Right cardiac atrium (tissue), 5 donors: ENCODE measurements at regions not wholly inside any gene's neighbourhood (a gene's known extent, or its start where the extent isn't known, plus 50 kb on each side); places are given as distances from the start of the nearest gene placed in this dataset.
"Not testable (repeated sequence)": the region's sequence is repeated elsewhere in the genome, so short reads cannot be mapped to it uniquely, and the experiment has no call there.

ENCODE experiments used
- ATAC-seq, 2 donors: fragments of 200-7000 bp; cut with Tn5 transposase; one replicate each; pipeline versions ENCODE4 v1.8.0 to v1.9.1; 2020; ENCODE audit warnings: moderate library complexity in 2 of 2, mild to moderate bottlenecking in 1 of 2
- DNase-seq, 3 donors: peaks; one replicate each; pipeline ENCODE4 v3.0.0-alpha.2; 2020
- H3K27ac ChIP-seq: one replicate; pipeline ENCODE4 v1.5.1; 2013; ENCODE audit warnings: mild to moderate bottlenecking, low read length, control low read depth, moderate library complexity
- H3K27me3 ChIP-seq: one replicate; pipeline ENCODE4 v1.6.1; 2013; ENCODE audit not compliant: control insufficient read depth, insufficient read depth
- H3K4me1 ChIP-seq: one replicate; pipeline ENCODE4 v1.6.1; 2013; ENCODE audit warnings: low read length; ENCODE audit not compliant: control insufficient read depth, insufficient read depth
- H3K4me3 ChIP-seq: one replicate; pipeline ENCODE4 v1.5.1; 2013; ENCODE audit warnings: low read length, control low read depth
- H3K9me3 ChIP-seq: one replicate; pipeline ENCODE4 v1.6.1; 2013; ENCODE audit warnings: low read length; ENCODE audit not compliant: control insufficient read depth
- WGBS: extraction: QIAGEN DNeasy Blood & Tissue Kit; methylation state at CpG from one replicate; pipeline ENCODE4 v1.1.7; 2013; 5-methylcytosine and 5-hydroxymethylcytosine counted together
- intact Hi-C, 4 donors: fragments of 100-400 bp; cut with DNase I; formaldehyde crosslinking; loops; one replicate each; pipeline versions ENCODE4 v1.11.0 to v1.14.0; 2022 to 2023
- donor health status: healthy with polysubstance abuse.
- donor health status: DM: no; HTN: yes; CAD: no.
- donor health status: DM: no; HTN: no; CAD: no.
- donor health status: DM: no; HTN: yes; CAD: no; lungs with severe emphysema.
- donor health status: DM: yes; HTN: yes; CAD: no.

- 57% methylated on average over 4 of the region's 4 CpGs for WGBS
- H3K27me3 ChIP-seq, H3K9me3 ChIP-seq, intact Hi-C loops, ATAC-seq, H3K4me1 ChIP-seq, H3K27ac ChIP-seq, DNase-seq, H3K4me3 ChIP-seq: not testable (repeated sequence)
Observed at GRCh38 chr9:42802716-42803115, 619.3 kb downstream of the SPATA31A6 start.

GRCh38 chr9:42806674-42807073, 623.2 kb downstream of the SPATA31A6 start:
- H3K27ac ChIP-seq, H3K4me3 ChIP-seq, H3K27me3 ChIP-seq, H3K4me1 ChIP-seq, intact Hi-C loops, H3K9me3 ChIP-seq, DNase-seq: not testable (repeated sequence)
- 31% methylated on average over 21 of the region's 25 CpGs for WGBS
- ATAC-seq = peak; percentile 54 to 98

GRCh38 chr9:42821468-42821867, 638.0 kb downstream of the SPATA31A6 start:
- H3K4me1 ChIP-seq, H3K4me3 ChIP-seq, intact Hi-C loops, H3K27me3 ChIP-seq, H3K9me3 ChIP-seq, DNase-seq, H3K27ac ChIP-seq: not testable (repeated sequence)
- 78% methylated on average over 1 of the region's 1 CpG for WGBS
- ATAC-seq = peak in 1 of 2 donors; percentile 61

DNA sequence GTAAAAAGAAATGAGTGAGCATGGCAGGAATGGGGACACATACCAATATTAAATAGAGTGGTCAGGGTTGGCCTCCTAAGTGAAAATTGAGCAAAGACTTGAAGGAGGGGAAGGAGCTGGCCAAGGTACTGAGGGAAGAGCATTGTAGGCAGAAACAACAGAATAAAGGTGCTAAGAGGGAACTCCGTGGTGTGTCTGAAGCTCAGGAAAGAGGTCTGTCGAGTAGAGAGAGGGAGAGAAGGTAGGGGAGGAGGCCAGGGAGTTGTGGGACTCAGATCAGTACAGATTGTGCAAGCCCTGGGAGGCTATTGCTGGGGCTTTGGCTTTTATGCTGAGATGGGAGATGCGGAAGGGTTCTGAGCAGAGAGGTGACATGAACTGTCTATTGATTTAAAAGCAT, 664.7 kb downstream of the SPATA31A6 start:
- ATAC-seq, DNase-seq: not testable (repeated sequence)
- no CpG with 5 or more reads among the region's 3 CpGs for WGBS

GRCh38 chr9:42850896-42851693, 667.6 kb downstream of the SPATA31A6 start:
- H3K4me3 ChIP-seq, H3K9me3 ChIP-seq, H3K27ac ChIP-seq, ATAC-seq, H3K4me1 ChIP-seq, H3K27me3 ChIP-seq, intact Hi-C loops: not testable (repeated sequence)
- 41% methylated on average over 43 of the region's 48 CpGs for WGBS
- DNase-seq = peak in 2 of 3 donors; percentile 6 to 37

More for the DNA sequence above, 664.7 kb downstream of the SPATA31A6 start:
- H3K4me1 ChIP-seq, H3K9me3 ChIP-seq, H3K27ac ChIP-seq, intact Hi-C loops, H3K27me3 ChIP-seq, H3K4me3 ChIP-seq: not testable (repeated sequence)

GRCh38 chr9:42851701-42852100, 668.2 kb downstream of the SPATA31A6 start:
- 9% methylated on average over 18 of the region's 23 CpGs for WGBS

DNA sequence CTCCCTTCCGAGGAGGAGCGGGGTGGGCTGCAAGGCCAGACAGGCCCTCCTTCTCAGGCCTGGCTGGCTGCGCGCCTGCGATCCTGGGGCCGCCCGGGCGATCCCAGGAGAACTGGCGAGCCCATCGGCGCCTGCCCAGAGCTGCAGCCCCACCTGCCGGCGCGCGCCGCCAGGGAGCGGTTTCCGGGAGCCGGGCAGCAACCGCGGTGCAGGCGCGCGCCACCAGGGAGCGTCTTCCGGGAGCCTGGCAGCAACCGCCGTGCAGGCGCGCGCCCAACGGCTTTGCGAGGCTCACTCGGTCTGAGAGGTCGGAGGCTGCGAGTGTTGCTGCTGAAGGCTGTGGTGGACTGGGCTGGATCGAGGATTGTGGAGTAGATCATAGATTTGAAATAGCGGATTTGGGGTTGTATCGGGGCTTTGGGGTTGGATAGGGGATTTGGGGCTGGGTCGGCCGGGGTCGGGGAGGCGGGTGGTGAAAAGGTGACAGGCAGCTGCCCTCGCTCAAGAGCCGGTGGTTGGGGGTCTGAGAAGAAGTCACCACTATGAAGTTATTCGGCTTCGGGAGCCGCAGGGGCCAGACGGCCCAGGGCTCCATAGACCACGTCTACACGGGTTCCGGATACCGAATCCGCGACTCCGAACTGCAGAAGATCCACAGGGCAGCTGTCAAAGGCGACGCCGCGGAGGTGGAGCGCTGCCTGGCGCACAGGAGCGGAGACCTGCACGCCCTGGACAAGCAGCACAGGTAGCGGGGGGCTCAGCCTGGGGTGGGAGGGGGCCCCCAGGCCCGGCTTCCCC, 668.9 kb downstream of the SPATA31A6 start:
- H3K4me1 ChIP-seq, intact Hi-C loops, H3K27ac ChIP-seq, H3K9me3 ChIP-seq, H3K27me3 ChIP-seq: not testable (repeated sequence)
- peak; percentile 37 to 73 (median 58) for DNase-seq
- 5% methylated on average over 66 of the region's 66 CpGs for WGBS
- H3K4me3 ChIP-seq = peak overlapping the region; percentile 19
- ATAC-seq = peak in 1 of 2 donors; percentile 87

More at GRCh38 chr9:42851701-42852100, 668.2 kb downstream of the SPATA31A6 start:
- intact Hi-C loops, ATAC-seq, H3K4me3 ChIP-seq, DNase-seq, H3K9me3 ChIP-seq, H3K27ac ChIP-seq, H3K27me3 ChIP-seq, H3K4me1 ChIP-seq: not testable (repeated sequence)

GRCh38 chr9:42860133-42860532, 676.7 kb downstream of the SPATA31A6 start:
- WGBS = 63% methylated on average over 1 of the region's 1 CpG
- H3K4me3 ChIP-seq, H3K27ac ChIP-seq, DNase-seq, ATAC-seq, H3K4me1 ChIP-seq, H3K9me3 ChIP-seq, intact Hi-C loops, H3K27me3 ChIP-seq: not testable (repeated sequence)

DNA sequence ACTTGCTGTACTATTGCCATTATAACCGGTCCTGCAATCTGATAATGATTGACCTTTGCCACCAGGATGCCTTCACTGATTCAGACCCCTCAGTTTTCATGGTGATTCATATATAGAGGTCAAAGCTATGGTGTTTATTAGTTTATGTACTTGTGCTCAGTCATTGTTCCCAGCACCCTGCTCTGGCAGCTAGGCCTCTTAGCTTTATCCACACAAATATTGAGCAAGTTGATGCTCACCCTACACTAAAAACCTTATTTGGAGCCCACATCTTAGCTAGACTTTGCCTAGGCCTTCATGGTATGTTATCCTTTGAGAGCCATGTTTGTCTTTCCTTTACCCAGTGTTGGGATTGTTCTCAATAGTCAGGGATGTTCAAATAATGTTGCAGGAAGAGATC, 679.0 kb downstream of the SPATA31A6 start:
- DNase-seq, H3K4me1 ChIP-seq, ATAC-seq, intact Hi-C loops, H3K9me3 ChIP-seq, H3K27me3 ChIP-seq, H3K27ac ChIP-seq, H3K4me3 ChIP-seq: not testable (repeated sequence)
- 54% methylated on average over 1 of the region's 1 CpG for WGBS
